H1 (cell line): ENCODE measurements at regions not wholly inside any gene's neighbourhood (a gene's known extent, or its start where the extent isn't known, plus 50 kb on each side); places are given as distances from the start of the nearest gene placed in this dataset.

Source experiments
- CTCF ChIA-PET: fragments of 300-600 bp; sonication (Branson Sonifier 250); formaldehyde crosslinking; loops from one replicate; lab custom pipeline; 2021; ENCODE audit not compliant: partially characterized antibody; lab: Charles Lee
- POLR2A ChIA-PET: fragments of 300-600 bp; sonication (Branson Sonifier 250); formaldehyde crosslinking; loops from one replicate; lab custom pipeline; 2021; ENCODE audit warnings: inconsistent platforms; ENCODE audit not compliant: partially characterized antibody; lab: Charles Lee
- DNase-seq, 2 experiments: peaks; one replicate each; pipeline versions ENCODE4 v3.0.0 to v3.0.0-alpha.2; 2010 to 2022; ENCODE audit warnings: low spot score in 2 of 2, low read depth in 1 of 2, mixed read lengths in 1 of 2
- FAIRE-seq: peaks from 2 replicates; lab custom pipeline; 2011; peaks lifted over from hg19 to GRCh38; lab: Jason Lieb, UNC
- H2AFZ ChIP-seq: 2 replicates; pipeline ENCODE4 v1.8.1; 2012; ENCODE audit warnings: low read length, inconsistent platforms
- H2AK5ac ChIP-seq: 2 replicates; pipeline ENCODE4 v1.6.1; 2013; ENCODE audit warnings: low read depth, low read length
- H2BK120ac ChIP-seq: replicated peaks from 2 replicates; pipeline ENCODE3; 2013; ENCODE audit warnings: low read depth, low read length, inconsistent platforms
- H2BK12ac ChIP-seq: 2 replicates; pipeline ENCODE4 v1.6.1; 2013; ENCODE audit warnings: low read depth, low read length
- H2BK15ac ChIP-seq: 2 replicates; pipeline ENCODE4 v1.6.1; 2013; ENCODE audit warnings: low read length
- H2BK20ac ChIP-seq: 2 replicates; pipeline ENCODE4 v1.6.1; 2013; ENCODE audit warnings: low read length
- H2BK5ac ChIP-seq: 2 replicates; pipeline ENCODE4 v1.6.1; 2013; ENCODE audit warnings: low read depth, low read length
- H3K14ac ChIP-seq: 2 replicates; pipeline ENCODE4 v1.6.1; 2013; ENCODE audit warnings: inconsistent platforms; ENCODE audit not compliant: insufficient read length
- H3K18ac ChIP-seq: 2 replicates; pipeline ENCODE4 v1.6.1; 2013; ENCODE audit warnings: low read length; ENCODE audit errors: extremely low read depth
- H3K23ac ChIP-seq: 2 replicates; pipeline ENCODE4 v1.6.1; 2013; ENCODE audit warnings: inconsistent platforms; ENCODE audit not compliant: insufficient read length
- H3K23me2 ChIP-seq: 2 replicates; pipeline ENCODE4 v1.6.1; 2013; ENCODE audit warnings: low read depth, low read length
- H3K27ac ChIP-seq: 2 replicates; pipeline ENCODE4 v1.6.1; 2011; ENCODE audit warnings: low read depth, low read length, inconsistent platforms
- H3K27me3 ChIP-seq, 4 experiments: replicated peaks in 1 of 4; 1 replicate in 1 of 4; 2 replicates in 3 of 4; pipeline versions ENCODE4 v1.6.1 to v1.8.1; 2011 to 2013; ENCODE audit warnings: low read length in 3 of 4, mild to moderate bottlenecking in 3 of 4, inconsistent platforms in 2 of 4, mixed read lengths in 2 of 4, moderate library complexity in 1 of 4; ENCODE audit not compliant: control insufficient read depth in 3 of 4, insufficient read depth in 3 of 4; ENCODE audit errors: extremely low read depth in 1 of 4
- H3K36me3 ChIP-seq, 4 experiments: 2 replicates each; pipeline versions ENCODE4 v1.6.1 to v1.8.1; 2011 to 2013; ENCODE audit warnings: mild to moderate bottlenecking in 4 of 4, low read length in 3 of 4, moderate library complexity in 2 of 4, control low read depth in 1 of 4, inconsistent platforms in 1 of 4; ENCODE audit not compliant: insufficient read depth in 4 of 4, control insufficient read depth in 2 of 4
- H3K4ac ChIP-seq: replicated peaks from 2 replicates; pipeline ENCODE3; 2013; ENCODE audit warnings: low read length, low read depth, mixed read lengths, inconsistent platforms; ENCODE audit not compliant: insufficient read length
- H3K4me1 ChIP-seq, 4 experiments: replicated peaks in 1 of 4; 1 replicate in 1 of 4; 2 replicates in 3 of 4; pipeline versions ENCODE4 v1.6.1 to v1.8.1; 2011 to 2013; ENCODE audit warnings: low read length in 3 of 4, inconsistent platforms in 2 of 4, mixed read lengths in 1 of 4; ENCODE audit not compliant: insufficient read depth in 4 of 4, control insufficient read depth in 3 of 4
- H3K4me2 ChIP-seq, 2 experiments: 2 replicates each; pipeline versions ENCODE4 v1.6.1 to v1.8.1; 2011 to 2013; ENCODE audit warnings: low read depth in 2 of 2, low read length in 2 of 2, control low read depth in 1 of 2, inconsistent platforms in 1 of 2, mild to moderate bottlenecking in 1 of 2; ENCODE audit not compliant: insufficient read depth in 1 of 2
- H3K4me3 ChIP-seq, 4 experiments: fragments of 200-600, 300-600 bp in 1 of 4; sonication (generic), shearing (Covaris generic), sonication (Bioruptor Twin) in 1 of 4; 2 replicates each; pipeline versions ENCODE4 v1.5.1 to v1.8.1; 2011 to 2016; ENCODE audit warnings: low read length in 4 of 4, low read depth in 3 of 4, control low read depth in 2 of 4, inconsistent platforms in 2 of 4, mild to moderate bottlenecking in 2 of 4, mixed read lengths in 1 of 4, moderate library complexity in 1 of 4; ENCODE audit not compliant: insufficient read depth in 2 of 4; ENCODE audit errors: extremely low read depth in 1 of 4
- H3K56ac ChIP-seq: replicated peaks from 2 replicates; pipeline ENCODE3; 2013; ENCODE audit warnings: low read depth, mild to moderate bottlenecking, mixed read lengths, low read length, inconsistent platforms; ENCODE audit not compliant: insufficient read length
- H3K79me1 ChIP-seq: 2 replicates; pipeline ENCODE4 v1.6.1; 2013; ENCODE audit warnings: low read depth, low read length, control low read depth
- H3K79me2 ChIP-seq, 2 experiments: 2 replicates each; pipeline versions ENCODE4 v1.6.1 to v1.8.1; 2012 to 2013; ENCODE audit warnings: low read length in 2 of 2, mild to moderate bottlenecking in 2 of 2, inconsistent platforms in 1 of 2; ENCODE audit not compliant: insufficient read depth in 2 of 2, control insufficient read depth in 1 of 2
- H3K9ac ChIP-seq, 4 experiments: replicated peaks in 1 of 4; 1 replicate in 1 of 4; 2 replicates in 3 of 4; pipeline versions ENCODE4 v1.6.1 to v1.8.1; 2011 to 2013; ENCODE audit warnings: low read depth in 3 of 4, low read length in 3 of 4, control low read depth in 2 of 4, mild to moderate bottlenecking in 2 of 4, moderate library complexity in 2 of 4, inconsistent platforms in 1 of 4; ENCODE audit errors: extremely low read depth in 1 of 4
- H3K9me3 ChIP-seq, 2 experiments: 2 replicates each; pipeline versions ENCODE4 v1.6.1 to v1.8.1; 2012 to 2013; ENCODE audit warnings: mild to moderate bottlenecking in 2 of 2, moderate library complexity in 2 of 2, control low read depth in 1 of 2, inconsistent platforms in 1 of 2, low read depth in 1 of 2, low read length in 1 of 2, mixed read lengths in 1 of 2; ENCODE audit not compliant: insufficient read depth in 2 of 2
- H4K20me1 ChIP-seq, 2 experiments: replicated peaks in 1 of 2; 2 replicates each; pipeline versions ENCODE3 to v1.8.1; 2011 to 2013; ENCODE audit warnings: inconsistent platforms in 2 of 2, low read length in 2 of 2, mild to moderate bottlenecking in 1 of 2; ENCODE audit not compliant: insufficient read depth in 2 of 2, control insufficient read depth in 1 of 2
- H4K5ac ChIP-seq: 2 replicates; pipeline ENCODE4 v1.6.1; 2013; ENCODE audit warnings: low read length, low read depth, mixed read lengths, inconsistent platforms; ENCODE audit not compliant: insufficient read length
- H4K8ac ChIP-seq: 2 replicates; pipeline ENCODE4 v1.8.0; 2013; ENCODE audit warnings: mild to moderate bottlenecking, moderate library complexity, low read length, inconsistent platforms; ENCODE audit not compliant: insufficient read depth; ENCODE audit errors: extremely low read depth
- H4K91ac ChIP-seq: replicated peaks from 2 replicates; pipeline ENCODE3; 2013; ENCODE audit warnings: low read length, mixed read lengths, inconsistent platforms; ENCODE audit not compliant: insufficient read length
- ATF2 ChIP-seq: IDR thresholded peaks from 2 replicates; pipeline ENCODE4 v1.6.1; 2012; ENCODE audit warnings: low read length, inconsistent platforms
- KDM1A ChIP-seq: fragments of 200-600, 300-600 bp; sonication (generic); IDR thresholded peaks from 2 replicates; pipeline ENCODE4 v1.7.1; 2016; ENCODE audit warnings: mild to moderate bottlenecking, low read length, borderline replicate concordance
- SIN3A ChIP-seq, 2 experiments: IDR thresholded peaks in 1 of 2; conservative IDR thresholded peaks in 1 of 2; 2 replicates each; pipeline ENCODE4 v1.6.1; 2011 to 2012; ENCODE audit warnings: low read length in 2 of 2, improper control_type of control experiment in 1 of 2, low read depth in 1 of 2, mild to moderate bottlenecking in 1 of 2
- TAF1 ChIP-seq: IDR thresholded peaks from 2 replicates; pipeline ENCODE4 v1.6.1; 2011; ENCODE audit warnings: mild to moderate bottlenecking, low read depth, low read length
- USF2 ChIP-seq: IDR thresholded peaks from 2 replicates; pipeline ENCODE4 v1.6.1; 2011; ENCODE audit warnings: low read length, improper control_type of control experiment
- WGBS, 2 experiments: shearing (Covaris generic) in 1 of 2; methylation state at CpG; one replicate each; pipeline versions ENCODE4 v1.1.6 to v1.1.7; 2013 to 2015; ENCODE audit warnings: low lambda C conversion rate in 2 of 2, mixed read lengths in 2 of 2, inconsistent platforms in 1 of 2, low coverage in 1 of 2, missing lambda C conversion rate in 1 of 2; ENCODE audit not compliant: insufficient replicate concordance in 2 of 2, insufficient coverage in 1 of 2, insufficient read length in 1 of 2; ENCODE audit errors: extremely low coverage in 1 of 2, missing lambda C conversion rate in 1 of 2; 5-methylcytosine and 5-hydroxymethylcytosine counted together

- Histone ChIP-seq H3K36me3 (no peaks in the 10 kb centered on the region), H3K4me2 (no peak overlapping the region), H3K4me1 (no peaks in the 10 kb centered on the region), H2BK120ac (no peak overlapping the region), H3K18ac (no peak overlapping the region), H3K4ac (no peak overlapping the region), H3K23ac (no peak overlapping the region), H3K9ac (no peak overlapping the region), H4K20me1 (no peaks in the 10 kb centered on the region), H2BK20ac (no peak overlapping the region), H3K56ac (no peak overlapping the region), H2BK15ac (no peak overlapping the region), H3K23me2 (no peaks in the 10 kb centered on the region), H2AFZ (no peak overlapping the region), H3K79me1 (no peaks in the 10 kb centered on the region), H2AK5ac (no peak overlapping the region), H3K27ac (no peak overlapping the region), H3K9me3 (peaks cover 53 to 57% of the 10 kb centered on the region in 2 experiments), H4K5ac (no peak overlapping the region), H2BK12ac (no peak overlapping the region), H3K14ac (no peak overlapping the region), H3K27me3 (peaks cover 0 to 2% (median under 1%) of the 10 kb centered on the region in 4 experiments; a peak in 3 of 7 replicates), H3K4me3 (no peak overlapping the region), H3K79me2 (no peaks in the 10 kb centered on the region), H4K91ac (no peak overlapping the region), H4K8ac (no peak overlapping the region), H2BK5ac (no peak overlapping the region)
- no peak for TF ChIP-seq ATF2
- no peak for TF ChIP-seq SIN3A (conservative IDR thresholded peaks at IDR 0.05 in 1 of 2, IDR thresholded peaks at IDR 0.05 in 1 of 2; ENCODE audit: low read depth in 1 of 2, low read length in 2 of 2)
- no peak for TF ChIP-seq USF2
- no peak for TF ChIP-seq TAF1
- no peak for TF ChIP-seq KDM1A
- peak; percentile 48 for FAIRE-seq
- CTCF ChIA-PET, result no interaction called here
- 79% methylated on average over 3 of the region's 3 CpGs; no CpG with 5 or more reads in 1 of the 2 experiments for WGBS, 2 experiments
- DNase-seq, result no peak
- POLR2A ChIA-PET, result no interaction called here
These were observed 88.4 kb upstream of the GNAZ start for GRCh38 chr22:22981670-22982571.
